ENCODE measurements at regions not wholly inside any gene's neighbourhood (a gene's known extent, or its start where the extent isn't known, plus 50 kb on each side); places are given as distances from the start of the nearest gene placed in this dataset.

DNA sequence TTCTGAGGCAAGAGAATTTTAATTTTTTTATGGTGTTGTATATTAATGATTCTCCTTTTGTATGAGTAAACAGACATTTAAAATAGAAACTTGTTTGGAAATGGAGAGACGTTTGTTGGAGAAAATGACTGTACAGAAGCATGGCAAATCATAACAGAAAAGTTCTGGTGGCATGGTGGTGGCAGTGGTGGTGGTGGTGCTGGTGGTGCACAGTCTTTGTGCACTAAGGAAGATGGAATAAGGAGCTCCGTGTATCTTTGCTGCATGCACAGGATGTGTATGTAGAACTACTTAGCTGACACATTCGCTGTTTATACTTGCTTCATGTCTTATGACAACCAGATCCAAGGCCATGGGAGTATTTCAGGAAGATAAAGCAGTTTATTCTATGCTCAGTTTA lies 294.9 kb downstream of the UTRN start:
- no peak for ATAC-seq
- intact Hi-C loops (cut with DNase I) = loop anchor here (10.0 kb wide), 2 partner anchors 355 to 635 kb away; no protein-coding TSS in a partner anchor
- H3K4me1 ChIP-seq = peaks cover 7% of the 10 kb centered on the region
- no peak overlapping the region for H3K27ac ChIP-seq
- H3K4me3 ChIP-seq = no peak overlapping the region
- 51 to 56% methylated on average over 3 of the region's 3 CpGs for WGBS, 2 donors
- no peak for DNase-seq
- no peaks in the 10 kb centered on the region for H3K9me3 ChIP-seq
- H3K27me3 ChIP-seq = no peaks in the 10 kb centered on the region
- peaks cover 0 to 5% of the 10 kb centered on the region in 2 donors for H3K36me3 ChIP-seq (replicated peaks in 1 of 2; ENCODE audit: insufficient read depth in 1 of 2, low read depth in 2 of 2)
- TF ChIP-seq, protein P1, sequence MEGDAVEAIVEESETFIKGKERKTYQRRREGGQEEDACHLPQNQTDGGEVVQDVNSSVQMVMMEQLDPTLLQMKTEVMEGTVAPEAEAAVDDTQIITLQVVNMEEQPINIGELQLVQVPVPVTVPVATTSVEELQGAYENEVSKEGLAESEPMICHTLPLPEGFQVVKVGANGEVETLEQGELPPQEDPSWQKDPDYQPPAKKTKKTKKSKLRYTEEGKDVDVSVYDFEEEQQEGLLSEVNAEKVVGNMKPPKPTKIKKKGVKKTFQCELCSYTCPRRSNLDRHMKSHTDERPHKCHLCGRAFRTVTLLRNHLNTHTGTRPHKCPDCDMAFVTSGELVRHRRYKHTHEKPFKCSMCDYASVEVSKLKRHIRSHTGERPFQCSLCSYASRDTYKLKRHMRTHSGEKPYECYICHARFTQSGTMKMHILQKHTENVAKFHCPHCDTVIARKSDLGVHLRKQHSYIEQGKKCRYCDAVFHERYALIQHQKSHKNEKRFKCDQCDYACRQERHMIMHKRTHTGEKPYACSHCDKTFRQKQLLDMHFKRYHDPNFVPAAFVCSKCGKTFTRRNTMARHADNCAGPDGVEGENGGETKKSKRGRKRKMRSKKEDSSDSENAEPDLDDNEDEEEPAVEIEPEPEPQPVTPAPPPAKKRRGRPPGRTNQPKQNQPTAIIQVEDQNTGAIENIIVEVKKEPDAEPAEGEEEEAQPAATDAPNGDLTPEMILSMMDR (IDR thresholded peaks at IDR 0.05) = no peak
- no peak for TF ChIP-seq POLR2A (IDR thresholded peaks at IDR 0.05)

DNA sequence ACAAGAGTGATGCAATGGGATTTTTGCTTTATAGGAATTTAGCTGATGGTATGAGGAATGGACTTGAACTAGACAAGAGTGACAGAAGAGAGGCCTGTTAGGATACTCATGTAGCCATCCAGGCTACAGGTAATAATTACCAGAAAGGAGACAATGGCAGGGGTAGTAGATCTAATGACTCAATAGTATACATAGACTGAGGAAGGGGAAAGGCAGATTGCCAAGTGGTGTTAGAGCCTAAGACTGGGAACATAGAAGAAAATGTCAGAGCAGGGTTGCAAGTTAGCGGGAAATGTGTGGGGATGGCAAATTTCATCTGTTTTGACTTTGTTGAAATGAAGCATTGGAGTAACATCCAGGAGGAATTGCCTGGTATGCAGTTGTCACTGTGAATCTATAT lies 295.6 kb downstream of the UTRN start:
- H3K4me1 ChIP-seq = peaks cover 7% of the 10 kb centered on the region
- DNase-seq (no peak), ATAC-seq (no peak)
- H3K27me3 ChIP-seq = no peaks in the 10 kb centered on the region
- H3K4me3 ChIP-seq = no peak overlapping the region
- TF ChIP-seq, protein P1 (IDR thresholded peaks at IDR 0.05) = no peak
- TF ChIP-seq POLR2A (IDR thresholded peaks at IDR 0.05) = no peak
- peaks cover 0 to 5% of the 10 kb centered on the region in 2 donors for H3K36me3 ChIP-seq (replicated peaks in 1 of 2; ENCODE audit: insufficient read depth in 1 of 2, low read depth in 2 of 2)
- no peak overlapping the region for H3K27ac ChIP-seq
- no peaks in the 10 kb centered on the region for H3K9me3 ChIP-seq
- 90 to 94% methylated on average over 1 of the region's 1 CpG for WGBS, 2 donors
- intact Hi-C loops (cut with DNase I) = loop anchor here (10.0 kb wide), 2 partner anchors 354 to 634 kb away; no protein-coding TSS in a partner anchor

DNA sequence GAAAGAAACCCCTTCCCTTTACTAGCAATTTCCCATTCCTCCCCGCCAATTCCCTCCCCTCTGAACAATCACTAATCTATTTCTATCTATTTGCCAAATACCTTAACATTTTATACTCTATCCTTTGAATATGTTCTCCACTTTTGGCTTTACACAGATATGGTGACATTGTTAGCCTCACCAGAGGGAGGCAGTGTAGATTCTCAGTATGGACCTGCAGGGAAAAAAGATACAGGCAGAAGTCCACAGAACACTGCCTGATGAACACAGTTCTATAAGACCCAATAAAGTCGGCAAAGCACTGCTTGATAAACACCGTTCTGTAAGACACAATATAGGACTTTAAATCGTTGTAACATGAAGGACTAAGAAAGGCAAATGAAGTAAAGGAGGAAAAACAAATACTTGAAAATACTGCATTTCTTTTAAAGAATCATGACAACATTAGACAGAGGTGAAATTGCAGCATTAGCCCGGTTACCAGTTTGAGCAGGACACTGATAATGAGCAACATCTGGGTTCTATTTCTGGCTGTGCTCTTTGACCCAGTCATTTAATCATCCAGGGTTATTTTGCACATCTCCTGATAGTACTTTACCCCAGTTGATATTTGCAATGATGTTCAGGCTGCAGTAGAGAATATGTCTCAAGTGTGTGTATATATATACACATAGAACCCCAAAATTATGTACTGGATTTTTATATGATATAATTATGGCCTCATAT lies 296.8 kb downstream of the UTRN start:
- Histone ChIP-seq H3K9me3 (no peaks in the 10 kb centered on the region), H3K4me3 (no peak overlapping the region), H3K36me3 (replicated peaks in 1 of 2; ENCODE audit: insufficient read depth in 1 of 2, low read depth in 2 of 2) (peaks cover 0 to 3% of the 10 kb centered on the region in 2 donors), H3K4me1 (peaks cover 7% of the 10 kb centered on the region), H3K27ac (no peak overlapping the region), H3K27me3 (no peaks in the 10 kb centered on the region)
- no peak for TF ChIP-seq POLR2A (IDR thresholded peaks at IDR 0.05)
- TF ChIP-seq, protein P1 (IDR thresholded peaks at IDR 0.05) = peak in 5 of 7 experiments; percentile 22 to 48 (median 44)
- intact Hi-C loops (cut with DNase I) = loop anchor here (10.0 kb wide), 2 partner anchors 353 to 633 kb away; no protein-coding TSS in a partner anchor
- ATAC-seq = no peak
- 47 to 49% methylated on average over 5 of the region's 5 CpGs for WGBS, 2 donors
- DNase-seq = peak in 2 of 4 donors; percentile 24 to 28

DNA sequence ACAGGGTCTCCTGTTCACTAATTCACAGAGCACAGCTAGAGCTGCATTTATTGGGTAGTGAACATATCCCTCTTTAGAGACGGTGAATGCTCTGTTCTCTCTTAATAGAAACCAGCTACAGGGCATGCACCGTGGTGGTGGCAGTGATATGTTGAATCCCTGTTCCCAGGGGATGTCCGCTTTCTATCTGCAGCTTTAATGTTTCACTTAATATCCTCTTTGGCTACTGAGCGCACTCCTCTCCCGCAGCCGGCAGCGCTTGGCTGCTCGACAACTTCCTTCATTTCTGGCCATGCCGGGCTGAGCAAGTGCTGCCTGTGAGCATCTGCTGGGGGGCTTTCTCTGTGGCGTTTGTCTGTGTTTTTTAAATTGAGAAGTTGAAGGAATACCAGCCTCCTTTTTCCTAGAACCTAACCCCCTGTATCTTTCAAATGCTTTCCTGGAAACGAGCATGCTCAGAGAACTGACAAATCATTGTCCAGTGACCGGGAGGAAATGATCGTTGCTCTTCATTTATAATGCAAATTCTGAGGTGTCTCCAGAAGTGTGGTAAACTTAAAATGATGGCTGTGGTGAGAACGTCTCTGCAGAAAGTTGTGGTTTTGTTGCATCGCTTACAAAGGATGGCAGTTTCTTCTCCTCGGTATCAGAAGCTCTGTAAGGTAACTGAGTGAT lies 297.9 kb downstream of the UTRN start:
- peak; percentile 15 to 33 (median 22) for DNase-seq
- Histone ChIP-seq H3K9me3 (no peaks in the 10 kb centered on the region), H3K36me3 (replicated peaks in 1 of 2; ENCODE audit: insufficient read depth in 1 of 2, low read depth in 2 of 2) (no peaks in the 10 kb centered on the region), H3K27me3 (no peaks in the 10 kb centered on the region), H3K4me1 (peaks cover 7% of the 10 kb centered on the region), H3K27ac (no peak overlapping the region), H3K4me3 (no peak overlapping the region)
- WGBS, 2 donors = 26 to 45% methylated on average over 16 of the region's 16 CpGs
- no peak for TF ChIP-seq POLR2A (IDR thresholded peaks at IDR 0.05)
- TF ChIP-seq, protein P1 (IDR thresholded peaks at IDR 0.05) = no peak
- intact Hi-C loops (cut with DNase I) = loop anchor here (10.0 kb wide), 2 partner anchors 352 to 632 kb away; no protein-coding TSS in a partner anchor
- ATAC-seq = no peak
